ENCODE measurements at regions not wholly inside any gene's neighbourhood (a gene's known extent, or its start where the extent isn't known, plus 50 kb on each side); places are given as distances from the start of the nearest gene placed in this dataset.

GRCh38 chr10:110401401-110402076 lies 96.2 kb upstream of the DUSP5 start:
- H2AFZ ChIP-seq (ENCODE audit: control insufficient read depth, low read depth, low read length) = no peak overlapping the region
- WGBS (ENCODE audit: insufficient coverage, insufficient replicate concordance, low lambda C conversion rate, missing lambda C conversion rate) = 66% methylated on average over 3 of the region's 3 CpGs
- H3K9me3 ChIP-seq (replicated peaks; ENCODE audit: control insufficient read depth, insufficient read depth, low read length) = no peaks in the 10 kb centered on the region
- H3K79me2 ChIP-seq (ENCODE audit: control insufficient read depth, insufficient read depth, low read length) = no peaks in the 10 kb centered on the region
- H3K27me3 ChIP-seq (replicated peaks in 1 of 2; ENCODE audit: control insufficient read depth in 2 of 2, insufficient read depth in 2 of 2, low read length in 1 of 2) = no peaks in the 10 kb centered on the region
- no peak overlapping the region for H3K9ac ChIP-seq (ENCODE audit: control insufficient read depth, insufficient read depth, low read length)
- H3K4me2 ChIP-seq (ENCODE audit: control insufficient read depth, insufficient read depth) = no peak overlapping the region
- H3K36me3 ChIP-seq (ENCODE audit: control insufficient read depth in 2 of 2, insufficient read depth in 2 of 2, low read length in 1 of 2) = no peaks in the 10 kb centered on the region
- in situ Hi-C loops (cut with MboI) (no loop called here), intact Hi-C loops (cut with micrococcal nuclease; ENCODE audit: unreplicated experiment) (no loop called here)
- BruUV-seq (replicated peaks) = no TSS peak
- no peaks in the 10 kb centered on the region for H4K20me1 ChIP-seq (ENCODE audit: control insufficient read depth, insufficient read depth)
- ChIA-PET POLR2A (interaction anchor here (1.1 to 9.0 kb wide), 3 partner anchors 9 to 90 kb away, joined by 3 to 117 read pairs (median 3); no protein-coding TSS in a partner anchor), SMC1A (ENCODE audit: uncharacterized antibody, unreplicated experiment) (interaction anchor here (0.8 to 4.8 kb wide), 6 partner anchors 7 to 102 kb away, joined by 3 to 24 read pairs (median 7); no protein-coding TSS in a partner anchor), RAD21 (ENCODE audit: unreplicated experiment) (interaction anchor here (2.2 kb wide), 1 partner anchor 11 kb away, joined by 8 read pairs; no protein-coding TSS in a partner anchor), CTCF (interaction anchor here (0.9 to 2.9 kb wide), 3 partner anchors 8 to 47 kb away, joined by 3 to 8 read pairs (median 4); no protein-coding TSS in a partner anchor)
- FAIRE-seq (no peak), ATAC-seq (no peak), DNase-seq (ENCODE audit: low read depth, low spot score) (no peak)
- no peak overlapping the region for H3K27ac ChIP-seq (ENCODE audit: control insufficient read depth, insufficient read depth)
- peaks cover 3% of the 10 kb centered on the region for H3K4me1 ChIP-seq (ENCODE audit: control insufficient read depth, insufficient read depth, low read length)
- H3K4me3 ChIP-seq = no peak overlapping the region
- TF ChIP-seq SKIL (IDR thresholded peaks at IDR 0.05; ENCODE audit: low read depth, poor library complexity, severe bottlenecking) (no peak), SMC3 (IDR thresholded peaks at IDR 0.05; ENCODE audit: borderline replicate concordance, low read length) (no peak), ZBTB11 (CRISPR knock-in tag; IDR thresholded peaks at IDR 0.05) (no peak), SMARCA5 (IDR thresholded peaks at IDR 0.05) (no peak), BCL11A (IDR thresholded peaks at IDR 0.05; ENCODE audit: low read depth, low read length) (no peak), NR2C1 (IDR thresholded peaks at IDR 0.05) (no peak), CREM (IDR thresholded peaks at IDR 0.05; ENCODE audit: low read depth) (no peak), E2F4 (IDR thresholded peaks at IDR 0.05; ENCODE audit: low read depth, low read length) (no peak), FOXK2 (IDR thresholded peaks at IDR 0.05) (no peak), IRF3 (IDR thresholded peaks at IDR 0.05) (no peak), GABPA (IDR thresholded peaks at IDR 0.05; ENCODE audit: low read depth) (no peak), POLR2A (IDR thresholded peaks at IDR 0.05; ENCODE audit: low read depth, low read length) (no peak), PRDM15 (CRISPR knock-in tag; IDR thresholded peaks at IDR 0.05) (no peak)
